Astrocyte of the cerebellum (primary cell): ENCODE measurements at regions not wholly inside any gene's neighbourhood (a gene's known extent, or its start where the extent isn't known, plus 50 kb on each side); places are given as distances from the start of the nearest gene placed in this dataset.
A peak's percentile ranks its signal among the peaks of the same experiment; 100 is the strongest.
"Not testable (repeated sequence)": the region's sequence is repeated elsewhere in the genome, so short reads cannot be mapped to it uniquely, and the experiment has no call there.

ENCODE experiments used
- DNase-seq: peaks from one replicate; pipeline ENCODE4 v3.0.0-alpha.2; 2011; ENCODE audit warnings: low read depth
- H3K4me3 ChIP-seq: 2 replicates; pipeline ENCODE4 v1.5.1; 2011; ENCODE audit warnings: mild to moderate bottlenecking, low read depth, low read length, moderate library complexity
- CTCF ChIP-seq: IDR thresholded peaks from 2 replicates; pipeline ENCODE4 v1.5.1; 2012; ENCODE audit warnings: low read length, low read depth, moderate library complexity, mild to moderate bottlenecking; ENCODE audit errors: missing control alignments
- in situ Hi-C: cut with HindIII; loops from 2 replicates; pipeline ENCODE4 v1.10.0; 2017; ENCODE audit warnings: low sequenced_read_pairs

DNA sequence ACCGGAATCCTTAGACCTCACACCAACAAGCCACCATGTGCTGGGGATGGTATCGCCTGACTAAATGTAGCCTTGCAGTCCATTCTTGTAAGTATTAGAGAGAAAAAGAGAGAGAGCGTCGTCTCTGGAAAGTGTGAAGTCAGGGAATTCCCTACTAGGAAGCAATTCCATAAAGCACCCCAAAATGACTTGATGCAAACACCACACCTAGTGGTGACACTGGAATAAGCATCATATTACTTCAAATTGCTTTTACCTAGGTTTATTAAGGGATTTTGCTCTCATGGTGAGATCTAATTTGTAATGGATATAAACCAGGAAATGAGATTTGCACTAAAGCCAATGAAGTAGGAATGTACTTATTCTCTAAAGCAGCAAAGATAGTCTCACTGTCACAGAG, 111.4 kb upstream of the METTL9 start:
- in situ Hi-C loops, DNase-seq, H3K4me3 ChIP-seq: not testable (repeated sequence)

GRCh38 chr16:21499046-21499445, 100.3 kb upstream of the METTL9 start:
- H3K4me3 ChIP-seq, DNase-seq, in situ Hi-C loops: not testable (repeated sequence)

- peak overlapping the region; percentile 73 for H3K4me3 ChIP-seq
- in situ Hi-C loops, DNase-seq: not testable (repeated sequence)
These were observed 98.0 kb upstream of the METTL9 start for GRCh38 chr16:21501223-21501868.

DNA sequence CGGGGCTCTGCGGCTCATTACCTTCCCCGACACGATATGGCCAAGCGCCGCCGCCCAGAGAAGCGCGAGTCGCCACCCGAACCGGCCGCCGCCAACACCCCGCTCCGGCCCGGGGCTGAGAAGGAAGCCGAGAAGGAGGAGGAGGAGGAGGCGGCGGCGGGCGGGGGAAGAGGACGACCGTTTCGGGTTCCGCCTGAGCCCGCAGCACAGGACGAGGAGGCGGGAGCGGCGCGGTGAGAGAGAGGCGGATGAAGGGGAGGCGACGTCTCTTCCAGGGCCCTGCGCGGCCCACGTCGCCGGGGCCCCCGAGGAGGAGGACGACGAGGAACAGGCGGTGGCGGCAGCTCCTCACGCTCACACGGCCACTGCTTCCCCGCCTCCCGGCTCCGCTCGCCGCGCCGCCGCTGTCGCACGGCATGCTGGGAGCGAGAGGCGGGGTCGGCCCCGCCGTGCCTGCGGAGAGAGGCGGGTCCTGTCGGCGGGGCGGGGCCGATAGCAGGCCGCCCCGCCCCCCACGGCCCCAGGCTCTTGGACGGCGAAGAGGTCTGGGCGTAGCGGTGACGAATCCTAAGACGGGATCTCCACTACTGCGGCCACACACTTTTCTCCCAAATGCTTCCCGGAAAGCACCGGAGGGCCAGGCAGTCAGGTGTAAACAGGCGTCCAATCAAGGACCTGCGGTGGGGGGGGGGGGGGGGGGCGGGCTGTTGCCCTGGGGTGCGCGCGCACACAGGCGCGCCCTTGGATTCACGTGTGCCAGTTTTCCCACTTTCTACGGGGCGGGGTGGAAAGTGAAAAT, 97.3 kb upstream of the METTL9 start:
- H3K4me3 ChIP-seq, result peak overlapping the region; percentile 73
- in situ Hi-C loops, result no loop called here
- DNase-seq, result peak; percentile 94
- TF ChIP-seq CTCF, result no peak

GRCh38 chr16:21503574-21503920, 95.8 kb upstream of the METTL9 start:
- in situ Hi-C loops, H3K4me3 ChIP-seq, DNase-seq: not testable (repeated sequence)

DNA sequence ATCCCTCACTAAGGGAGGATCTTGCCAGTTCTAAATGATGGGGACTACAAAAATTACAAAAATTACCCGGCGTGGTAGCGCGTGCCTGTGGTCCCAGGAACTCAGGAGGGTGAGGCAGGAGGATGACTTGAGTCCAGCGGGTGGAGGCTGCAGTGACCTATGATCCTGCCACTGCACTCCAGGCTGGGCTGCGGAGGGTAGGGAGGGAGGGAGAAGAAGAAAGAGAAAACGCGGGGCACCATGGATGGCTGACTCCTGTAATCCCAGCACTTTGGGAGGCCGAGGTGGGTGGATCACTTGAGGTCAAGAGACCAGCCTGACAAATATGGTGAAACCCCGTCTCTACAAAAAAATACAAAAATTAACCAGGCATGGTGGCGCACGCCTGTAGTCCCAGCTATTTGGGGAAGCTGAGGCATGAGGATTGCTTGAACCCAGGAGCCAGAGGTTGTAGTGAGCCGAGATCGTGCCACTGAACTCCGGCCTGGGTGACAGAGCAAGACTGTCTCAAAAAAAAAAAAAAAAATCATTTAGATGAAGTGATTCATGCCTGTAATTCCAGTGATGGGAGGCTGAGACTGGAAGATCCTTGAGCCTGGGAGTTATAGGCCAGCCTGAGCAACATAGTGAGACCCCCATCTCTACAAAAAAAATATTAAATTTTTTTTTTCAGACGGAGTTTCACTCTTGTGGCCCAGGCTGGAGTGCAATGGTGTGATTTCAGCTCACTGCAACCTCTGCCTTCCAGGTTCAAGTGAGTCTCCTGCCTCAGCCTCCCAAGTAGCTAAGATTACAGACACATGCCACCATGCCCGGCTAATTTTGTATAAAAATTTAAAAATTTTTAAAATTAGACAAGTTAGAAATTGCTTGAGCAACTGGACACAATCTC, 95.2 kb upstream of the METTL9 start:
- DNase-seq, in situ Hi-C loops, H3K4me3 ChIP-seq: not testable (repeated sequence)

GRCh38 chr16:21505751-21506520, 93.4 kb upstream of the METTL9 start:
- DNase-seq, H3K4me3 ChIP-seq, in situ Hi-C loops: not testable (repeated sequence)

DNA sequence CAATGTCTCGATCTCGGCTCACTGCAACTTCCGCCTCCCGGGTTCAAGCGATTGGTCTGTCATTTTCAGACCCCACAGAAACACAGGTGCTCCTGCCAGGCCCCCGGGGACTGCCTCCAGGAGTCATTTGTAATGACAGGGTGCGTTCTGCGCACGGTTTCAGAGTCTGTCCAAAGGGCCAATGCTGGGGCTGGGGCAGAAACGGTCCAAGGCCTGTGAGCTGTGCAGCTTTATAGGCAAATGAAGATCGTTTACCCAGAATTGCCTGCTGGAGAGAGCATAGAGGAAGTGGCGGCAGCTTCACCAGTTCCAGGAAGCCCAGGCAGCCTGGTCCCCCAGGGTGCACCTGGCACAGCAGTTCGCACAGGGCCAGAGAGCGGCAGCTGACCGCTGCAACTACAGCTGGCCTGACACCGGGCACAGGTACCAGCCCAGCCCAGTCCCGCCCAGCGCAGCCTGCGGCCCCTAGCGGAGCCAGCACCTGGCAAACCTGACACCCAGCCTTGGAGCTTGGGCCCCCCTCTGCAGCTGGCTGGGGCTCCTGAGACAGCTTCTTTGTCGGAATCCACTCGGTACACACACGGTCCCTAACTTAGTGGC, 92.4 kb upstream of the METTL9 start:
- DNase-seq, H3K4me3 ChIP-seq, in situ Hi-C loops: not testable (repeated sequence)

GRCh38 chr16:21507631-21508305, 91.6 kb upstream of the METTL9 start:
- DNase-seq, in situ Hi-C loops, H3K4me3 ChIP-seq: not testable (repeated sequence)

- DNase-seq, H3K4me3 ChIP-seq, in situ Hi-C loops: not testable (repeated sequence)
These were observed 90.5 kb upstream of the METTL9 start for GRCh38 chr16:21508661-21509436.

DNA sequence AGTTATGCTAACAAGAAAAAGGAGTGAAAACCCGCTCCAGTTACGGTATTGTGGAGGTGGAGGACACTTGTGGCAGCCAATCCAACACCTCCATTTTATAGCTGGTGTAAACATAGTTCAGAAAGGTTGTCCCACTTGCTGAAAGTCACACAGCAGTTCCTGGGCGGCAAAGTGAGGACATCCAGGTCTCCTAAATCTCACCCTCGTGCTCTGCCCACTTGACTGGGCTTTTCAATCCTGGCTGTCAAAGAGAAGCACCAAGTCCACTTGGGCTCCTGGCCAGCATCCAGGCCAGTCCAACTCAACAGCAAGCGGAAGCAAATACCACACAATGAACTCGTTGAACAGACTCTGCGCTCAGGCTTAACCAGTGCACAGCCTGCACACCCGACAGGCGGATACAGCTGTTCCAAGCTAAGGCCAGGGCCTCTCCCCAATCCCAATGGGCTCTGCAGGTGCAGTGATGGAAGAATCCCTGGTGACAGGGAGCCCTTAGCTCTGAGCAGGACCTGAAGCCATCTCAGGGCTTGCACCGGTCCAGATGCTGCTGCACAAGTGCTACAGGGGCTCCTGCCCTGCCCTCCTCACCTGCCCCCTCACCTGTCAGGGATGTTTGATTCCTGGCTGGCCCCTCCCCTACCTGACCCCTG, 89.8 kb upstream of the METTL9 start:
- in situ Hi-C loops, H3K4me3 ChIP-seq, DNase-seq: not testable (repeated sequence)

DNA sequence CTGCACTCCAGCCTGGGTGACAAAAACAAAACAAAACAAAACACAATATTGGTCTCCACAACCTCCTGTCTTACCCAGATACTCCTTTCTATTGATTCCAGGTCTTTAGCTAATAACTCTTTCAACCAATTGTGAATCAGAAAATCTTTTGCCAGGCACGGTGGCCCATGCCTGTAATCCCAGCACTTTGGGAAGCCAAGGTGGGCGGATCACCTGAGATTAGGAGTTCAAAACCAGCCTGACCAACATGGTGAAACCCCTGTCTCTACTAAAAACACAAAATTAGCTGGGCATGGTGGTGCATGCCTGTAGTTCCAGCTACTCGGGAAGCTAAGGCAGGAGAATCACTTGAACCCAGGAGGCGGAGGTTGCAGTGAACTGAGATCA, 88.5 kb upstream of the METTL9 start:
- H3K4me3 ChIP-seq, DNase-seq, in situ Hi-C loops: not testable (repeated sequence)

DNA sequence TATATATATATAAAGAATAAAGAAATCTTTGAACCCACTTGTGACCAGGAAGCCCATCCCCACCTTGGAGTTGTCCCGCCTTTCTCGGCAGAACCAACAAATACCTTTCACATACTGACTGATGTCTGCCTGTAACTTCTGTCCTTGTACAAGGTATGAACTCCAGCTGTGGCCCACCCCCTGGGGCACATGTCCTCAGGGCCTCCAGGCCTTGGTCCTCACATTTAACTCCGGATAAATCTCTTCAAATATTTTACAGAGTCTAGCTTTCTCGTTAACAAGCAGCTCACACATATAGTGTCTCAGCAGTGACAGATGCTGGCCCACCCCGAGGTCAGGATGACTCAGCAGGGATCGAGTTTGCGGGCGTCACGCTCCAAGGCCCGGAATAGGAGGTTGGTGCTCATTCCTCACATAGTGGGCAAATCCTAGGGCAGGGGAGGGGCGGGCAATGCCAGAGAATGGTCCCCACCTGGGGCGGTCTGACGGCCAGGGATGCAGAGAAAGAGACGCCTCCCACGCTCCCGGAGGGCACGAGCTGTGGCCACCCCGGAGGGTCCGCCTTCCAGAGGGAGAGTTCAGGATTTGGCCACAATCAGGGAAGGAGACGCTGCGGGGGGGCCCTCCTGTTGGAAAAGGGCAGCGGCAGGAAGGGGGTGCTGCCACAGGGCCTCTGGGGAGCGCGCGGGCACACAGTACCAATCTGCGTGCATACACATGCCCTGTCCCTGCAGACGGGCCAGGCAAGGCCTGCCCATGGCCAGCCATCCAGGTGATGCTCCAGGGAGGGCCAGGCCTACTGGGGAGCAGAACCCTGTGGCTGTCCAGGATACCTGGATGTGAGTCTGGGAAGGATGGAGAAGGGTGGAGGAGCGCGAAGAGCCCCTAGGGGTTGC, 87.8 kb upstream of the METTL9 start:
- in situ Hi-C loops, H3K4me3 ChIP-seq, DNase-seq: not testable (repeated sequence)
